HG03135 (cell line): ENCODE measurements at regions not wholly inside any gene's neighbourhood (a gene's known extent, or its start where the extent isn't known, plus 50 kb on each side); places are given as distances from the start of the nearest gene placed in this dataset.
"Not testable (repeated sequence)": the region's sequence is repeated elsewhere in the genome, so short reads cannot be mapped to it uniquely, and the experiment has no call there.

Source experiments
- ATAC-seq: cut with Tn5 transposase; IDR thresholded peaks from one replicate; pipeline ENCODE4 v1.9.1; 2021; ENCODE audit warnings: mild to moderate bottlenecking, moderate library complexity; ENCODE audit not compliant: unreplicated experiment

- not testable (repeated sequence) for ATAC-seq
These were observed 642.3 kb upstream of the SYNCRIP start for GRCh38 chr6:86284809-86285480.

GRCh38 chr6:86283596-86283995, 640.9 kb upstream of the SYNCRIP start:
- ATAC-seq = not testable (repeated sequence)

- no peak for ATAC-seq
These were observed 633.4 kb upstream of the SYNCRIP start for GRCh38 chr6:86276056-86276455.

- ATAC-seq = no peak
These were observed 631.2 kb upstream of the SYNCRIP start for GRCh38 chr6:86273936-86274335.

GRCh38 chr6:86256615-86257187, 614.0 kb upstream of the SYNCRIP start:
- ATAC-seq = no peak

- ATAC-seq = no peak
These were observed 613.3 kb upstream of the SYNCRIP start for GRCh38 chr6:86255973-86256372.

- ATAC-seq = no peak
These were observed 608.4 kb upstream of the SYNCRIP start for GRCh38 chr6:86251106-86251505.

GRCh38 chr6:86217906-86218305, 575.2 kb upstream of the SYNCRIP start:
- no peak for ATAC-seq

GRCh38 chr6:86215323-86215722, 572.6 kb upstream of the SYNCRIP start:
- no peak for ATAC-seq

- no peak for ATAC-seq
These were observed 563.3 kb upstream of the SYNCRIP start for GRCh38 chr6:86205980-86206379.

GRCh38 chr6:86203044-86203443, 560.4 kb upstream of the SYNCRIP start:
- no peak for ATAC-seq

- no peak for ATAC-seq
These were observed 551.1 kb upstream of the SYNCRIP start for GRCh38 chr6:86193821-86194220.

- peak; percentile 91 for ATAC-seq
These were observed 549.4 kb upstream of the SYNCRIP start for GRCh38 chr6:86192123-86192522.

GRCh38 chr6:86175149-86175548, 532.5 kb upstream of the SYNCRIP start:
- ATAC-seq = not testable (repeated sequence)

- ATAC-seq = no peak
These were observed 512.2 kb upstream of the SYNCRIP start for GRCh38 chr6:86154852-86155251.

GRCh38 chr6:86153521-86153920, 510.8 kb upstream of the SYNCRIP start:
- no peak for ATAC-seq

GRCh38 chr6:86152546-86152945, 509.9 kb upstream of the SYNCRIP start:
- no peak for ATAC-seq

GRCh38 chr6:86148586-86148985, 505.9 kb upstream of the SYNCRIP start:
- ATAC-seq = no peak

- ATAC-seq = no peak
These were observed 505.2 kb upstream of the SYNCRIP start for GRCh38 chr6:86147859-86148258.

GRCh38 chr6:86147311-86147710, 504.6 kb upstream of the SYNCRIP start:
- no peak for ATAC-seq

- ATAC-seq = not testable (repeated sequence)
These were observed 504.1 kb upstream of the SYNCRIP start for GRCh38 chr6:86146751-86147150.

- ATAC-seq = no peak
These were observed 499.6 kb upstream of the SYNCRIP start for GRCh38 chr6:86142326-86142725.
